GM21619 (cell line): ENCODE measurements at regions not wholly inside any gene's neighbourhood (a gene's known extent, or its start where the extent isn't known, plus 50 kb on each side); places are given as distances from the start of the nearest gene placed in this dataset.

ENCODE experiments used
- ATAC-seq: cut with Tn5 transposase; IDR thresholded peaks from one replicate; pipeline ENCODE4 v1.9.1; 2021; ENCODE audit not compliant: unreplicated experiment

- ATAC-seq: no peak
Observed at GRCh38 chr1:83773059-83773458, 225.9 kb downstream of the TTLL7 start.

DNA sequence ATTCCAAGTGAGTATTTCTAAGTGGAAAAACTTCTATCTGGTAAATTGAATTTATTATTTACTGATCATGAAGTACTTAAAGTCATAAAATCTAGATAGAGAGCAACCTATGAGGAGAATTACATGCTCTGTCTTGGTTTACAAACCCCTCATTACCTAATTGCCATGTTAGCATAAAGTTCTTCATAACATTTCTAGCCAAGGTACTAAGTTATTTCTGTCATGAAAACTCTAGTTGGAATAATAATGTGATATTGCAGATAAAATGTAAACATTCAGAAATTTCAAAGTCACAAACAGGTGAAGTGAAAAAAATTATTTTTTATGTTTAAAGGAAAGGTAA is 228.6 kb downstream of the TTLL7 start:
- ATAC-seq: no peak

DNA sequence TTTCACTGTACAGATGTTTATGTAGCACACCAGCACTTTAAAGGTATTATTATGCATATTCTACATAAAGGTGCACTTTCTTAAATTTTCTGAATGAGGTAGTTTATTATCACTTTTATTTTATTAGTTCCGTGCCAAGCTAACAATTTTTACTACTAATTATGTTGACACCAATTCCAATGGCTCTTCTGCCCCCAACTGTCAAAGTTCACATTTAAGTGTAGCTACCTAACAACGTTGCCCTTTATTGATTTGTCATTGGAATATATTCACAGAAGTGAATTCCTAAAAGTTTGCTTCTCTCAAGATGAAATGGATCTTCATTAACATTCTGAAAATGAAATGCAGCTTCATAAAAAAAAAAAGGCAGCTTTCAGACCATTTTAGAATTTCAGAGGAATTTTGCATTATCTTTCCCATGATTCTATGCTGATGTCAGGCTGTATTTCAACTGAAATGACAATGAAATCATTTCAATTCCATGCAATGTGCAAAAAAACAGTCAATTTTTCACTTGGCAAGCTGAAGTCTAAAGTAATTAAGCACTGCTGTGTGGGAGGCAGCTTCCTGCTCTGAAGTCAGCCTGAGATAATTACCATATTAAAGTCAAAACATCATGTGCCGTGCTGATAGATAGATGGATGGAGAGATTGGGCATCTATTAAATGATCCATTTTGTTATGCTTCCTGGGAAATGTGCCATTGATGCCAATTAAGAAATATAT is 229.2 kb downstream of the TTLL7 start:
- ATAC-seq: no peak

- ATAC-seq: no peak
Observed at GRCh38 chr1:83769072-83769471, 229.9 kb downstream of the TTLL7 start.

DNA sequence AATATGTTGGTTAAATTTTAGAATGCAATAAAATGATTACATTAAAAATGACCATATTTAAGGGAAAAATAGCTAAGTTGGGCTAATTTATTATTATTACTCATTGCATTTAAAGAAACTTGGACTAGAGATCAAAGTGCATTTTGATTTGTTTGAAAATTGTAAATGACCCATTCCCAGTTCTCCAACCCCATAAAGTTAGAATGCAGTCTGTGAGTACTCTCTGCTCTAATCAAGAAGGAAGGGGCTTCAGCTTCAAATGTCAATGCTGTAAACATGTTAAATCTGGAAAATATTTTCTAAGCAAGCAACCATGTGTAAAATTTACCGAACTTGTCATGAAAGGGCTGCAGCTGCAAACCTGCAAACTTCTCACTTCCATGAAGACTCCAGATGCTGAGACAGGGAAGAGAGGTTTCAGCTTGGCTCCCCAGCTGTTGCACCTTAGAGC is 232.7 kb downstream of the TTLL7 start:
- ATAC-seq: no peak

- no peak for ATAC-seq
Observed at GRCh38 chr1:83765125-83765524, 233.8 kb downstream of the TTLL7 start.

DNA sequence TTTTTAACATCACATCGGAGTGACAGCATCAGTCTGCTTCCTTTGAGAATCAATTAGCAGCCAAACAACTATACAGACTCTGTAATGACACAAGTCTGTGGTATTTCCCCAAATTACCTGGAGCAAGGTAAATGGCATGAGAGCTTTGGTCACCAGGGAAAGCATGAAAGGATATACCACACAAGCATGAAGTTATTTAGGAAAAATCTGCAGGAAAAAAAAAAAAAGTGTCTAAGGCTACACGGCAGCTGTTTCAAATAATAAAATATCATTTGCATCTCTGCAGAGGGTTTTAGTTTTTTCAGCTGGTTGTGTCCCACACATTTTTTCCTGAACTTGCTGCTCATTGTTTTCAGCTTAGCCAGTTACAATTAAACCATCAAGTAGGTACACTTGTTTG is 234.7 kb downstream of the TTLL7 start:
- ATAC-seq: no peak

- no peak for ATAC-seq
Observed at GRCh38 chr1:83763361-83764095, 235.4 kb downstream of the TTLL7 start.

GRCh38 chr1:83762416-83762815 is 236.5 kb downstream of the TTLL7 start:
- no peak for ATAC-seq

- ATAC-seq: no peak
Observed at GRCh38 chr1:83762039-83762365, 236.9 kb downstream of the TTLL7 start.

DNA sequence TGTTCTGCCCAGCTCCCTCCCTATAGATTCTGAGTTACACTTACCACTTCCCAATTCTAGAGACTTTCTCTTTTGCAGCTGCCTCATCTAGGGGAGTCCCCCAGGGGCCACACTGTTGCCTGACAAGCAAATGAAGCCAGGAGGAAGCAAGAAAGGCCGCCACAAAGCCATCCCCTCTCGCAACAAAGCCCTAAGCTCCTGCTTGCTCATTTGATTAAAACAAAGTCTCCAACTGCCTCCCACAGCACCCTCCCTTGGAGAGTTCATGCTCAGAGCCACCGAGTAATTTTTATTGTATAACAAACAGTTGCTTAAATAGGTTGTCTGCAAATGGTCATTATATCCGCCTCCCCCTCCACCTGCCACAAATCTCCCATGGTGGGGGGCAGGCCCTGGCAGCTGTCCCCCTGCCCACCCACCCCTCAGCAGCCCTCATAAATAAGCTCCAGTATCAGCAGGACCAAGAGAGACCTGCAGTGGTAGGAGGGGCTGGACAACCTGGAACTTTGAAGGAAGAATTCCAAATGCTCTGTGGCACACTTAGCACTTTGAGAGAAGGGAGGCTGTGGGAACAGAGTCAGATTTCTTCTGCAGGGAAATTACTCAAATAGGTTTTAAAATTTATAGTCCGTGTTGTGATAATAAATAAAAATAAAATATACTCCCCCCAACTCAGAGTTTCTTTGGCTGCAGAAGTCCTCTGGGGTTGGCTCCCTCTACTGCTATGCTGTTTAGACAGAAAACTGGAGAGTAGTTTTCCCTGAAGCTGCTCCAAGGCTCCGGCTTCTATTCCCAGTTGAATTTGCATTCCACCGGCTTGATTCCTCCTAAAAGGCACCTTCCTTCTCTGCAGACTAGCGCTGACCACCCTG is 237.5 kb downstream of the TTLL7 start:
- ATAC-seq: peak; percentile 100

- ATAC-seq: no peak
Observed at GRCh38 chr1:83760226-83761021, 238.5 kb downstream of the TTLL7 start.

- no peak for ATAC-seq
Observed at GRCh38 chr1:83756984-83757717, 241.8 kb downstream of the TTLL7 start.

DNA sequence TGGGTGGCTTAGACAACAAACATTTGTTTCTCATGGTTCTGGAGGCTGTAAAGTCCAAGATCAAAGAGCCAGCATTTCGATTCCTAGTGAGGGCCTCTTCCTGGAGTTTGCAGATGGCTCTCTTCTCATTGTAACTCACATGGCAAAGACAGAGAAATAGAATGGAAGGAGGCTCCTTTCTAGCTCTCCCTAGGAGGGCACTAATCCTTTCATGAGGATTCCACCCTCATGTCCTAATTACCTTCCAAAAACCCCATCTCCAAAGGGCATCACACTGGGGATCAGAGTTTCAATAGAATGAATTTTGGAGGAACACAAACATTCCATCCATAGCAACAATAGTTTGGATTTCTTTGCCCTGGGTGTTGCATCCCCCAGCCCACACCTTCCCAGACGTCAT is 247.3 kb downstream of the TTLL7 start:
- ATAC-seq: no peak

DNA sequence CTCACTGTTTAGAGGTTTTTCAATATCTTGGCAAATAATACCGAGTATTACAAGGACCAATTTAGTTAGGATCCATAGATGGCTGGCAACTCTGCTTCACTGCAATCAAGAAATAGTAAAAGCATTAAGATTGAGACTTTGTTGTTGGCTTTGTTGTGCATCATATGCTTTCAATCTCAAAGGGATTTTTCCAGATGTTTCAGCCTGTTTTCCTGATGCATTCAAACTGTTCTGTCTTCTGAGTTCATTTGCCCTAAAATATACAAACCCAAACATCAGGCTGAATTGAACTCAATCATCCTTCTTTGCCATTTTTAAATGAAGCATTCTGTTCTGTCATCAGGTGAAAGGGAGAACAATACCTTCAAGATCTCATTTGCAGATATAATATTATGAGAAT is 248.7 kb downstream of the TTLL7 start:
- ATAC-seq: no peak

DNA sequence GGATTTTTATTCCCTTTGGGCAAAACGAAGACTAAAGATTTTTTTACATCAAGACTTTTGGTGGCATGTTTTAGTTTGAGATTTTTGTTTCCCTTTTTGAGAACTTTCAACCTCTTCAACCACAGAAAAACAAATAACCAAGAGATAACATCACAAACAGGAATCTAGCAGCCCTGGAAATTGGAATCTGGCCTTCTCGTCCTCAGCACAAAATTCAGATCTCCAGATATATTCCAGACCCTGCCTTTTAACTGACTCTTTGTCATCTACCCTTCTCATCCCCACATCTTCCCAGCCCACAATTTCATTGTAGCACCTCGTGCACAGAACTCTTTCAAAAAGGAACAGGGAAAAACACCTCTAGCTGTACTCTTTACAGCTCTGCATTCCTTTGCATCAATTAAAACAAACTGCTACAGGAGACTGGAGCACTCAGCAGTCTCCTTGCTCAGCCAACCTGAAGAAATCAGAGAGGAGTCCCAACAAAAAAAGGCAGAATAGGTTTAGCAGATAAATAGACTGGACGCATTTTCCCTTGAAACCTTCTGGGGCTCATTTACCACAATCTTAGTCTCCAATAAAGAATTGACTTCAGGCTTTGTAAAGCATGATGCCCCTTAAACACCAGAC is 251.0 kb downstream of the TTLL7 start:
- ATAC-seq: no peak

DNA sequence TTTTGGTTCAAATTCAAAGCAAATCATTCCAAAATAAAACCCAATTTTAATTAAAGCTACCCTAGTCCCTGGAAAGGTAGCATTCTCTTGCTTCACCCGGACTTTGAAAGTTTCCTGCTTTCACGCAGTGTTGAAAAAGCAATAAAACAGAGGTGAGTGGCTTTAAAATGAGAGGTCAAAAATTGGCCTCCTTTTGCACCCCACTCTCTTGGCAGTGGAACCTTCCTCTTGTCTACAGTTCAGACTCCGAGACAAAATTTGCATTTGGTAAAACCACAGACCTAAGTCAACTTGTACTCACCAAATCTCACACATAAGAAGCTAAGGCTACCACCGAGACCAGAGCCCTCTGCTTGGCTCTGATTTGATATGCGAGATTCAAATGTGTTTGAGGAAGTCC is 252.7 kb downstream of the TTLL7 start:
- no peak for ATAC-seq

- ATAC-seq: no peak
Observed at GRCh38 chr1:83742446-83742845, 256.5 kb downstream of the TTLL7 start.

DNA sequence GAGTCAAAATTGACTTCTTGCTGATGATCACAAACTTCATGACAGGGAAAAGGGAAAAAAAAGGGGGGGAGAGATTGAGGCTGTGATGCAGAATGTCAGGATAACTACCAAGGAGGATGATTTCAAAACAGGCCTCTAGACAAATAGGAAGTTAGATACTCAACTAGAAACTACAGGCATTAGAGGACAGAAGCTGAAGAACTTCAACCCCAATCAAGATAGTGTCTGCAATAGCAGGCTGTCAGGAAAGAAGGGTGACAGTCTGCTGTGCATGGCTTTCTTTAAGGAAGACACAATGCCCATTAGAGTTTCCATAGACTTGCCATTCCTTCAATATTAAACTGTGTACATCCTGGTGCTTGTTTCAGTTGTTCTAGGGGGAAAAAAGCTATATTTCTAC is 257.2 kb downstream of the TTLL7 start:
- ATAC-seq: no peak

DNA sequence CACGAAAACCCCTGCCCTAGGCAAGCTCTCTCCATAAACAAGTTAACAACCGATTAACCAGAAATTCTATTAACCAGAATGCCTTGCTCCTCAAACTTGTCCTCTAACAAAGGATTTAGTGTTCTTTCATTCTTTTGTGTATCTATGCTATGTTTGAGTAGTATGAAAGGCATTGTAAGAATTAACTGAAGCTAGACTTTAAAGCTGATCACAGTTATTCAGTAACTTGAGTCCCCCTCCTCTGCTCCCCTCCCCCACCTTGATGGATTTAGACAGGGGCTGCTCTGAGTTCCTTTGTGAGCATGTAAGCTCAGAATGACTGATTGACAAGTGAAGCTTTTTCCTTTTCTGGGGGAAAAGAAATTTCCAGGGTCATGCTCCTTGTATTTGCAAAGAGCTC is 257.6 kb downstream of the TTLL7 start:
- no peak for ATAC-seq
